H1 (cell line): ENCODE measurements at regions not wholly inside any gene's neighbourhood (a gene's known extent, or its start where the extent isn't known, plus 50 kb on each side); places are given as distances from the start of the nearest gene placed in this dataset.

Source experiments
- CTCF ChIA-PET: fragments of 300-600 bp; sonication (Branson Sonifier 250); formaldehyde crosslinking; loops from one replicate; lab custom pipeline; 2021; ENCODE audit not compliant: partially characterized antibody; lab: Charles Lee
- POLR2A ChIA-PET: fragments of 300-600 bp; sonication (Branson Sonifier 250); formaldehyde crosslinking; loops from one replicate; lab custom pipeline; 2021; ENCODE audit warnings: inconsistent platforms; ENCODE audit not compliant: partially characterized antibody; lab: Charles Lee
- DNase-seq, 2 experiments: peaks; one replicate each; pipeline versions ENCODE4 v3.0.0 to v3.0.0-alpha.2; 2010 to 2022; ENCODE audit warnings: low spot score in 2 of 2, low read depth in 1 of 2, mixed read lengths in 1 of 2
- FAIRE-seq: peaks from 2 replicates; lab custom pipeline; 2011; peaks lifted over from hg19 to GRCh38; lab: Jason Lieb, UNC
- H2AFZ ChIP-seq: 2 replicates; pipeline ENCODE4 v1.8.1; 2012; ENCODE audit warnings: low read length, inconsistent platforms
- H2AK5ac ChIP-seq: 2 replicates; pipeline ENCODE4 v1.6.1; 2013; ENCODE audit warnings: low read depth, low read length
- H2BK120ac ChIP-seq: replicated peaks from 2 replicates; pipeline ENCODE3; 2013; ENCODE audit warnings: low read depth, low read length, inconsistent platforms
- H2BK12ac ChIP-seq: 2 replicates; pipeline ENCODE4 v1.6.1; 2013; ENCODE audit warnings: low read depth, low read length
- H2BK15ac ChIP-seq: 2 replicates; pipeline ENCODE4 v1.6.1; 2013; ENCODE audit warnings: low read length
- H2BK20ac ChIP-seq: 2 replicates; pipeline ENCODE4 v1.6.1; 2013; ENCODE audit warnings: low read length
- H2BK5ac ChIP-seq: 2 replicates; pipeline ENCODE4 v1.6.1; 2013; ENCODE audit warnings: low read depth, low read length
- H3K14ac ChIP-seq: 2 replicates; pipeline ENCODE4 v1.6.1; 2013; ENCODE audit warnings: inconsistent platforms; ENCODE audit not compliant: insufficient read length
- H3K18ac ChIP-seq: 2 replicates; pipeline ENCODE4 v1.6.1; 2013; ENCODE audit warnings: low read length; ENCODE audit errors: extremely low read depth
- H3K23ac ChIP-seq: 2 replicates; pipeline ENCODE4 v1.6.1; 2013; ENCODE audit warnings: inconsistent platforms; ENCODE audit not compliant: insufficient read length
- H3K23me2 ChIP-seq: 2 replicates; pipeline ENCODE4 v1.6.1; 2013; ENCODE audit warnings: low read depth, low read length
- H3K27ac ChIP-seq: 2 replicates; pipeline ENCODE4 v1.6.1; 2011; ENCODE audit warnings: low read depth, low read length, inconsistent platforms
- H3K27me3 ChIP-seq, 4 experiments: replicated peaks in 1 of 4; 1 replicate in 1 of 4; 2 replicates in 3 of 4; pipeline versions ENCODE4 v1.6.1 to v1.8.1; 2011 to 2013; ENCODE audit warnings: low read length in 3 of 4, mild to moderate bottlenecking in 3 of 4, inconsistent platforms in 2 of 4, mixed read lengths in 2 of 4, moderate library complexity in 1 of 4; ENCODE audit not compliant: control insufficient read depth in 3 of 4, insufficient read depth in 3 of 4; ENCODE audit errors: extremely low read depth in 1 of 4
- H3K36me3 ChIP-seq, 4 experiments: 2 replicates each; pipeline versions ENCODE4 v1.6.1 to v1.8.1; 2011 to 2013; ENCODE audit warnings: mild to moderate bottlenecking in 4 of 4, low read length in 3 of 4, moderate library complexity in 2 of 4, control low read depth in 1 of 4, inconsistent platforms in 1 of 4; ENCODE audit not compliant: insufficient read depth in 4 of 4, control insufficient read depth in 2 of 4
- H3K4ac ChIP-seq: replicated peaks from 2 replicates; pipeline ENCODE3; 2013; ENCODE audit warnings: low read length, low read depth, mixed read lengths, inconsistent platforms; ENCODE audit not compliant: insufficient read length
- H3K4me1 ChIP-seq, 4 experiments: replicated peaks in 1 of 4; 1 replicate in 1 of 4; 2 replicates in 3 of 4; pipeline versions ENCODE4 v1.6.1 to v1.8.1; 2011 to 2013; ENCODE audit warnings: low read length in 3 of 4, inconsistent platforms in 2 of 4, mixed read lengths in 1 of 4; ENCODE audit not compliant: insufficient read depth in 4 of 4, control insufficient read depth in 3 of 4
- H3K4me2 ChIP-seq, 2 experiments: 2 replicates each; pipeline versions ENCODE4 v1.6.1 to v1.8.1; 2011 to 2013; ENCODE audit warnings: low read depth in 2 of 2, low read length in 2 of 2, control low read depth in 1 of 2, inconsistent platforms in 1 of 2, mild to moderate bottlenecking in 1 of 2; ENCODE audit not compliant: insufficient read depth in 1 of 2
- H3K4me3 ChIP-seq, 4 experiments: fragments of 200-600, 300-600 bp in 1 of 4; sonication (generic), shearing (Covaris generic), sonication (Bioruptor Twin) in 1 of 4; 2 replicates each; pipeline versions ENCODE4 v1.5.1 to v1.8.1; 2011 to 2016; ENCODE audit warnings: low read length in 4 of 4, low read depth in 3 of 4, control low read depth in 2 of 4, inconsistent platforms in 2 of 4, mild to moderate bottlenecking in 2 of 4, mixed read lengths in 1 of 4, moderate library complexity in 1 of 4; ENCODE audit not compliant: insufficient read depth in 2 of 4; ENCODE audit errors: extremely low read depth in 1 of 4
- H3K56ac ChIP-seq: replicated peaks from 2 replicates; pipeline ENCODE3; 2013; ENCODE audit warnings: low read depth, mild to moderate bottlenecking, mixed read lengths, low read length, inconsistent platforms; ENCODE audit not compliant: insufficient read length
- H3K79me1 ChIP-seq: 2 replicates; pipeline ENCODE4 v1.6.1; 2013; ENCODE audit warnings: low read depth, low read length, control low read depth
- H3K79me2 ChIP-seq, 2 experiments: 2 replicates each; pipeline versions ENCODE4 v1.6.1 to v1.8.1; 2012 to 2013; ENCODE audit warnings: low read length in 2 of 2, mild to moderate bottlenecking in 2 of 2, inconsistent platforms in 1 of 2; ENCODE audit not compliant: insufficient read depth in 2 of 2, control insufficient read depth in 1 of 2
- H3K9ac ChIP-seq, 4 experiments: replicated peaks in 1 of 4; 1 replicate in 1 of 4; 2 replicates in 3 of 4; pipeline versions ENCODE4 v1.6.1 to v1.8.1; 2011 to 2013; ENCODE audit warnings: low read depth in 3 of 4, low read length in 3 of 4, control low read depth in 2 of 4, mild to moderate bottlenecking in 2 of 4, moderate library complexity in 2 of 4, inconsistent platforms in 1 of 4; ENCODE audit errors: extremely low read depth in 1 of 4
- H3K9me3 ChIP-seq, 2 experiments: 2 replicates each; pipeline versions ENCODE4 v1.6.1 to v1.8.1; 2012 to 2013; ENCODE audit warnings: mild to moderate bottlenecking in 2 of 2, moderate library complexity in 2 of 2, control low read depth in 1 of 2, inconsistent platforms in 1 of 2, low read depth in 1 of 2, low read length in 1 of 2, mixed read lengths in 1 of 2; ENCODE audit not compliant: insufficient read depth in 2 of 2
- H4K20me1 ChIP-seq, 2 experiments: replicated peaks in 1 of 2; 2 replicates each; pipeline versions ENCODE3 to v1.8.1; 2011 to 2013; ENCODE audit warnings: inconsistent platforms in 2 of 2, low read length in 2 of 2, mild to moderate bottlenecking in 1 of 2; ENCODE audit not compliant: insufficient read depth in 2 of 2, control insufficient read depth in 1 of 2
- H4K5ac ChIP-seq: 2 replicates; pipeline ENCODE4 v1.6.1; 2013; ENCODE audit warnings: low read length, low read depth, mixed read lengths, inconsistent platforms; ENCODE audit not compliant: insufficient read length
- H4K8ac ChIP-seq: 2 replicates; pipeline ENCODE4 v1.8.0; 2013; ENCODE audit warnings: mild to moderate bottlenecking, moderate library complexity, low read length, inconsistent platforms; ENCODE audit not compliant: insufficient read depth; ENCODE audit errors: extremely low read depth
- H4K91ac ChIP-seq: replicated peaks from 2 replicates; pipeline ENCODE3; 2013; ENCODE audit warnings: low read length, mixed read lengths, inconsistent platforms; ENCODE audit not compliant: insufficient read length
- HDAC2 ChIP-seq, 2 experiments: fragments of 300-600 bp in 1 of 2; sonication (generic) in 1 of 2; IDR thresholded peaks; 2 replicates each; pipeline ENCODE4 v1.6.1; 2011 to 2012; ENCODE audit warnings: low read depth in 2 of 2, low read length in 2 of 2, mild to moderate bottlenecking in 2 of 2, moderate library complexity in 2 of 2, borderline replicate concordance in 1 of 2, inconsistent platforms in 1 of 2
- YY1 ChIP-seq: IDR thresholded peaks from 2 replicates; pipeline ENCODE4 v1.6.1; 2011; ENCODE audit warnings: low read depth, mild to moderate bottlenecking, low read length
- WGBS, 2 experiments: shearing (Covaris generic) in 1 of 2; methylation state at CpG; one replicate each; pipeline versions ENCODE4 v1.1.6 to v1.1.7; 2013 to 2015; ENCODE audit warnings: low lambda C conversion rate in 2 of 2, mixed read lengths in 2 of 2, inconsistent platforms in 1 of 2, low coverage in 1 of 2, missing lambda C conversion rate in 1 of 2; ENCODE audit not compliant: insufficient replicate concordance in 2 of 2, insufficient coverage in 1 of 2, insufficient read length in 1 of 2; ENCODE audit errors: extremely low coverage in 1 of 2, missing lambda C conversion rate in 1 of 2; 5-methylcytosine and 5-hydroxymethylcytosine counted together

GRCh38 chr4:17301266-17301665, 210.6 kb downstream of the QDPR start:
- H4K8ac ChIP-seq, result no peak overlapping the region
- no peak overlapping the region for H3K4me3 ChIP-seq
- H3K79me1 ChIP-seq, result no peaks in the 10 kb centered on the region
- H4K91ac ChIP-seq, result no peak overlapping the region
- H2BK20ac ChIP-seq, result no peak overlapping the region
- H3K79me2 ChIP-seq, result no peaks in the 10 kb centered on the region
- 76% methylated on average over 1 of the region's 1 CpG; no CpG with 5 or more reads in 1 of the 2 experiments for WGBS, 2 experiments
- ChIA-PET CTCF (interaction anchor here (0.7 kb wide), 1 partner anchor 14 kb away, joined by 4 read pairs; no protein-coding TSS in a partner anchor), POLR2A (no interaction called here)
- H2BK15ac ChIP-seq, result no peak overlapping the region
- H2AFZ ChIP-seq, result no peak overlapping the region
- no peaks in the 10 kb centered on the region for H3K27me3 ChIP-seq
- H2AK5ac ChIP-seq, result no peak overlapping the region
- H3K23ac ChIP-seq, result no peak overlapping the region
- H3K27ac ChIP-seq, result no peak overlapping the region
- no peak overlapping the region for H3K14ac ChIP-seq
- FAIRE-seq (no peak), DNase-seq (no peak)
- H3K4me2 ChIP-seq, result no peak overlapping the region
- H3K4ac ChIP-seq, result no peak overlapping the region
- H2BK120ac ChIP-seq, result no peak overlapping the region
- H3K23me2 ChIP-seq, result no peaks in the 10 kb centered on the region
- H3K9me3 ChIP-seq, result no peaks in the 10 kb centered on the region
- H2BK12ac ChIP-seq, result no peak overlapping the region
- H3K36me3 ChIP-seq, result no peaks in the 10 kb centered on the region
- H3K9ac ChIP-seq, result no peak overlapping the region
- H4K5ac ChIP-seq, result no peak overlapping the region
- peaks cover 0 to 2% (median 0%) of the 10 kb centered on the region in 4 experiments; a peak in 1 of 7 replicates for H3K4me1 ChIP-seq
- no peaks in the 10 kb centered on the region for H4K20me1 ChIP-seq
- no peak overlapping the region for H2BK5ac ChIP-seq
- H3K56ac ChIP-seq, result no peak overlapping the region
- no peak overlapping the region for H3K18ac ChIP-seq
- TF ChIP-seq YY1, result no peak
- no peak for TF ChIP-seq HDAC2 (IDR thresholded peaks at IDR 0.05; ENCODE audit: borderline replicate concordance in 1 of 2, low read depth in 2 of 2, low read length in 2 of 2)
